HG02943 (cell line): ENCODE measurements at regions not wholly inside any gene's neighbourhood (a gene's known extent, or its start where the extent isn't known, plus 50 kb on each side); places are given as distances from the start of the nearest gene placed in this dataset.
"Not testable (repeated sequence)": the region's sequence is repeated elsewhere in the genome, so short reads cannot be mapped to it uniquely, and the experiment has no call there.

Experiments
- ATAC-seq: cut with Tn5 transposase; IDR thresholded peaks from one replicate; pipeline ENCODE4 v1.9.1; 2021; ENCODE audit warnings: mild to moderate bottlenecking, low read depth, moderate library complexity; ENCODE audit not compliant: unreplicated experiment

DNA sequence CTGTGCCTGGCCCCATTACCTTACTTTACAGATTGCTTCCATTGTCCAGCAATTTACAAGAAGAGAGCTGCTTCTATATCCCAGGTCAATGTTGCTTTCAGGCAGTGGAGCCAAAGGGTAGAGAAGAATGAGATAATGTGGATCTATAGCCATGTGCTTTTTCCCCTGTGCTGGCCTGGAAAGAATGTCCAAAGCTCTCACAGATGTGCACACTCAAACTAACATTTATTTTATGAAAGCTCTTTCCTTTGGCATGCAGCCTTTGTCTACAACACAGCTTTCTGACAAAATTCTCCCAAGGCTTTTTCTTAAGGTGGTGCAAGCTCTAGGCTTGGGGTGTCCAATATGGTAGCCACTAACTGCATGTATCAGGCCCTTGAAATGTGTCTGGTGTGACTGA lies 217.3 kb downstream of the LRRC70 start:
- no peak for ATAC-seq

GRCh38 chr5:62794456-62794855 lies 215.8 kb downstream of the LRRC70 start:
- no peak for ATAC-seq

GRCh38 chr5:62791059-62791458 lies 212.4 kb downstream of the LRRC70 start:
- no peak for ATAC-seq

DNA sequence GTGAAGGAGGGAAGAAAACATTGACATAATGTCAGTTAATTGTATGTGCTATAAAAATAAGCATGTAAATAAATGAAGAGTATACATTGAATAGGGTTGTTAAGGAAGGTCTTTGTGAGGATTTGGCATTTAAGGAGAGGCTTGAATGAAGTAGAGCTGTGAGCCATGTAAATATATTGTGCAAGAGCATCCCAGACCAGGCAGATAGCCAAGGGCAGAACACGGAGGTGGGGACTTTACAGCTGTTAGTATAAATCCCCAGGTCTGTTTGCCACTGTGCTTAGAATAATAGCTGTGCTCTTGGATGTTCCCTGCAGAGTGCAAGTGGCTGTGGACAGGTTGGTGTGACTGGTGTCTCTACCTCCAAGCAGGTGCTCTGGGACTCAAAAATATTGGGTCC lies 211.7 kb downstream of the LRRC70 start:
- no peak for ATAC-seq

DNA sequence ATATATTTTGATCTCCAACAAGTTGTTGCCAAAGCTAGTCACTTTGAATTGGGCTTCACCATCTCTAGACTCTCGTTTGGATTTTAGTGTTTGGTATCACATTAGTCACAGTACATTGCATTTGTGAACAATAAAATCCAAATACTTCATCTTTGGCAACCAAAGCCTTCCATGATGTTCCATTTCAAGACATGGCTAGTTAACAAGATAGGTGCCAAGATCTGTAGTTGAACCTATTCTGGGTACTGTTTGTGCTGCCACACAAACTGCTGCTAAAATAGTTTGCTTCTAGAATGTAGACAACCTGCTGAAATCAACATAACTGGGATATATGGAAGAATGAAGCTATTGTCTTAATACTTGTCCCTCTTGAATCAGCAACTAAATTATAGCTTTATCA lies 207.5 kb downstream of the LRRC70 start:
- ATAC-seq: no peak

DNA sequence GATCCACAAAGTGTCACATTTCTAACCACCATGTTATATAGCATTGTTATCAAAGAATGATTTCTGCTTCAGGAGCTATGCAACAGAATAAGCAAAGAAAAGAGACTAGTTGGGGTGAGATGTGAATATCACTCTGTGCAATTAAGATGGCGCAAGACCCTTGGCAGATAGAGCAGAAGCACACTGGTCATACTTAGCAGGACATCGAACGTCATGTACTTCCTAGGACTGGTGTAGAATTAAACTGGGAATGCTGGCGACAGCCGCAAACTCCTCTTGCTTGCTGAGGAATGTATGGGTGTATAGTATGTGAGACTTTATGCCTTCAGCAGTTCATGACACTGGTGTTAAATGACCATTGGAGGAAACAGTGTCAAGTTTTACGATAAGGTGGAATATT lies 207.0 kb downstream of the LRRC70 start:
- ATAC-seq: no peak

DNA sequence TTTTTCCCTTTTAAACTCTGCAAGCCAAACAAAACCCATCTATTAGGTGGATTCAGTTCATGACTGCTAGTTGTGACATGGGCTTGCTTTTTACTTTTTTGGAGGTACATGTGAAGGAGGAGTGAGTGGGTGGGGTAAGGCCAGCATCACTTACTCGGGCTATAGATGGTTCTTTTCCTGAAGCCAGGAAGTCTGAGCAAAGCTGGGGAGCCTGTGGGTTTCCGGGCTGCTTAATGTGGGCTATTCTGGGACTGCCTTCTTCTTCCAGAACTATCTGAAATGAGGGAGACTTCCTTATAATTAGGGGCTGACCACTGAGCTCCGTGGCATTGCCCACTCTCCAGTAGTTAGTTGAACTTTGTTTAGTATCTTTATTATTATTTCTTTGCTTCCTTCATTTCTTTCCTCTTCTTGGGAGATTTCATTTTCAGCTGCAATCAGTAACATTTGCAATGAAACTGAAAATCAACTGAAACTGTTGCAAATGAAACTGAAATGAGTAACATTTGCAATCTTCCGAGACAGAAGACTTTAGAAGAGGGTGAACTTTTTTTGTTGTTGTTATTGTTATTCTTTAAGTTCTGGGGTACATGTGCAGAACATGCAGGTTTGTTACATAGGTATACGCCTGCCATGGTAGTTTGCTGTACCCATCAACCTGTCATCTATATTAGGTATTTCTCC lies 204.9 kb downstream of the LRRC70 start:
- ATAC-seq: peak; percentile 54

DNA sequence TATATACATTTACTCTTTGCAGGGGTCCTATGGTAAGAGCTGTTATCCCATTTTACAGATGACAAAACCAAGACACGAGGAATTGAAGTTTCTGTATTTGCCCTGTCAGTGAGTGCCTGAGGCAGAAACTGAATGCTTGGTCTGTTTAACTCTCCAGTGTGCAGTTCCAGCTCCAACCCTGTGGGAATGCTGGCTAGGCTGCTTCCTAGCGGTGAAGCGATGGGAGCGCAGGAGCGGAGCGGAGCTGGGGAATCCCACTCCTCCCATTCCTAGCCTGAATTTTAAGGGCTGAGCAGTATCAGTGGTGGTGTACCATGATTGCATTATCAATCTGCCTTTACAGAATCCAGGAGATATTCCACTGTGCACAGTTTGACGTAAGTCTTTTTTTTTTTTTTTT lies 202.3 kb downstream of the LRRC70 start:
- ATAC-seq: no peak

- no peak for ATAC-seq
These were observed 201.6 kb downstream of the LRRC70 start for GRCh38 chr5:62780230-62780629.

GRCh38 chr5:62779010-62779422 lies 200.4 kb downstream of the LRRC70 start:
- no peak for ATAC-seq

DNA sequence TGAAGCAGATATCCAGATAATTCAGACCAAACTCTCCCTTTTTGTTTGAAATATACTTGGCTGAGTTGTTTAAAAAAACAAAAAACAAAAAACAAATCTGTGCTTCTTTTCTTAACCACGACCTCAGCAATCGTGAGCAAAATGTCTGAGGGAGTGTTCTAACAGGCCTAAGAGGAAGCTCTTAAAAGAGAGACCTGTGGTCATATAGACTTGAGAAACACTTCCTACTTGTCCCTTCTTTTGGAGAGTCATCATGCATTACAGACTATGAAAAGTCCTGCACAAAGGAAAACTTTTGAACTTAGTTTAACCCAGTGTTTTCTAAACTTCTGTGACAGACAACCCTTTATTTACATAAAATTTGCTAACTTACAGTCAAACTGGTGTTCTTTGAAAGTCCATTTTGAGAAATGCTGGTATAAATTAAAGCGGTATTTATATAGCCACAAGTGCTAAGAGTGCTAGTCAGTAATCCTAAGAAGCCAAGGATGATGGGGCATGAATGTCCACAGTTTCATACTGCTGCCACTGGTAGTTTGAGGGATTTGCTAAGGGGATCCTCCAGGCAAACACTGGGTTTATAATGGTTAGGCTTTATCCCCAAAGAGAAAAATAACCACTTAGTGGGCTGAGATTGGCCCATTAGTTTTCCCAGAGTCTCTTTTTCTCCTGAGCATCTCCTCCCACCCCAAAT lies 199.8 kb downstream of the LRRC70 start:
- ATAC-seq: no peak

- ATAC-seq: not testable (repeated sequence)
These were observed 198.5 kb downstream of the LRRC70 start for GRCh38 chr5:62777081-62777480.

- not testable (repeated sequence) for ATAC-seq
These were observed 198.0 kb downstream of the LRRC70 start for GRCh38 chr5:62776592-62776991.

- no peak for ATAC-seq
These were observed 194.8 kb downstream of the LRRC70 start for GRCh38 chr5:62773460-62773859.

GRCh38 chr5:62771341-62771740 lies 192.7 kb downstream of the LRRC70 start:
- no peak for ATAC-seq

DNA sequence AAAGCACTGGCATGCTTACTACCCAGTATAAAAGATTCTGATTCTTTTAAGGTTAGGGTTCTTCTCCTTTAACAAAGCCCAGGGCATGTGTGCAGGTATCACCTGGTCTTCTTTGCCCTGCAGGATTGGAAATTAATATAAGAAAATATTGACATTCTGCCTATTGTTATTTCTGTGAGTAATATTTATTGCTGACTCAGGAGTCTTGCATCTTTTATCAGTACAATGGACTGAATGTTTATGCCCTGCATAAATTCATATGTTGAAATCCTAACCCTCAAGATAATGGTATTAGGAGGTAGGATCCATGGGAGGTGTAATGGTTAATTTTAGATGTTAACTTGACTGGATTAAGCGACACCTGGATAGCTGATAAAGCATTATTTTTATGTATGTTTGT lies 189.0 kb downstream of the LRRC70 start:
- no peak for ATAC-seq

GRCh38 chr5:62767077-62767476 lies 188.5 kb downstream of the LRRC70 start:
- no peak for ATAC-seq

DNA sequence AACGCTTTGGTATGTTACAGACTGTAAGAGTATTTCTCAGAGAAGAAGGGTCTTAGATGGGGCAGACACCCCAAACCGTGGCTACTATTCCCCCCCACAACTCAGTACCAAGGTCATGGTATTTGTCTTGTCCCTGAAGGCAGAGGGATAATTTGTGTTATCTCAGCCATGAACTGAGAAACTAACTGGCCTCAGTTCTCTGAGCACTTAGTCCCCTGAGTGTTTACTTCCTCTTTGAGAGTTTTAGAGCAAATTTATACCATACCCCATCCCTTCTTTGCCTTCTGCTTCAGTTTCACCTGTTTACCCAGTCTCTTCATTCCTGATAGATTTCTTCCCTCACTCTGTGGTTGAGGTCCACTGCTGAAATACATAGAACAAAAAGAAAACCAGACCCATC lies 183.9 kb downstream of the LRRC70 start:
- no peak for ATAC-seq

GRCh38 chr5:62757686-62758085 lies 179.1 kb downstream of the LRRC70 start:
- ATAC-seq: not testable (repeated sequence)

DNA sequence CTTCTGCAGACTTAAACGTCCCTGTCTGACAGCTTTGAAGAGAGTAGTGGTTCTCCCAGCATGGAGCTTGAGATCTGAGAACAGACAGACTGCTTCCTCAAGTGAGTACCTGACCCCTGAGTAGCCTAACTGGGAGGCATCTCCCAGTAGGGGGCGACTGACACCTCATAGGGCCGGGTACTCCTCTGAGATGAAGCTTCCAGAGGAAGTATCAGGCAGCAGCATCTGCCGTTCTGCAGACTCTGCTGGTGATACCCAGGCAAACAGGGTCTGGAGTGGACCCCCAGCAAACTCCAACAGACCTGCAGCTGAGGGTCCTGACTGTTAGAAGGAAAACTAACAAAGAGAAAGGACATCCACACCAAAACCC lies 174.4 kb downstream of the LRRC70 start:
- ATAC-seq: not testable (repeated sequence)

DNA sequence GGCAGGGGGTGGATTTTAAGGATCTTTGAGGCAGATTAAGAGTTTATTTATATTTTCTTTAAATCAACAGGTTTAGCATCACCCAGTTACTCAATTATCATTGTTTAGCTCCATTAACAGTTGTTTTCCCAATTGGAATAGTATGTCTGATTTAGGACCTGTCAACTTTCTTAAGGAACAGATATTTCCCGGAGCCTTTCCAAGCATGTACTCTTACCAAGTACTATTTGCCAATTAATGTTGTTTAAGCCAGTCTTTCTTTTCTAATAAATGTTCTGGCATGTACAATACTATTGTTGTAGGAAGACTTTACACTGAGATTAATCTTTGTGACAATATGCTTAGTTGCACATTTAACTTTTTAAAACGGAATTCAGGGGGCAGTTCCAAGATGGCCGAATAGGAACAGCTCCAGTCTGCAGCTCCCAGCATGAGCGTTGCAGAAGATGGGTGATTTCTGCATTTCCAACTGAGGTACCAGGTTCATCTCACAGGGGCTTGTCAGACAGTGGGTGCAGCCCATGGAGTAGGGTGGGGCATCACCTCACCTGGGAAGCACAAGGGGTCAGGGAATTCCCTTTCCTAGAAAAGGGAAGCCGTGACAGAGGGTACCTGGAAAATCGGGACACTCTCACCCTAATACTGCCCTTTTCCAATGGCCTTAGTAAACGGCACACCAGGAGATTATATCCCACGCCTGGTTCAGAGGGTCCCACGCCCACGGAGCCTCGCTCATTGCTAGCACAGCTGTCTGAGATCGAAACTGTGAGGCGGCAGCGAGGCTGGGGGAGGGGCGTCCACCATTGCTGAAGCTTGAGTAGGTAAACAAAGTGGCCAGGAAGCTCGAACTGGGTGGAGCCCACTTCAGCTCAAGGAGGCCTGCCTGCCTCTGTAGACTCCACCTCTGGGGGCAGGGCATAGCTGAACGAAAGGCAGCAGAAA lies 173.7 kb downstream of the LRRC70 start:
- ATAC-seq: not testable (repeated sequence)
